LNCaP clone FGC (cell line): ENCODE measurements at regions not wholly inside any gene's neighbourhood (a gene's known extent, or its start where the extent isn't known, plus 50 kb on each side); places are given as distances from the start of the nearest gene placed in this dataset.

Experiments
- DNase-seq: peaks from one replicate; pipeline ENCODE4 v3.0.0-alpha.2; 2011; ENCODE audit warnings: low read depth
- H3K4me3 ChIP-seq: 2 replicates; pipeline ENCODE4 v1.5.1; 2011; ENCODE audit warnings: mild to moderate bottlenecking, low read depth, low read length, control low read depth
- CTCF ChIP-seq: IDR thresholded peaks from 2 replicates; pipeline ENCODE4 v1.5.1; 2012; ENCODE audit warnings: mild to moderate bottlenecking; ENCODE audit not compliant: control insufficient read depth, insufficient read depth; ENCODE audit errors: extremely low read depth

DNA sequence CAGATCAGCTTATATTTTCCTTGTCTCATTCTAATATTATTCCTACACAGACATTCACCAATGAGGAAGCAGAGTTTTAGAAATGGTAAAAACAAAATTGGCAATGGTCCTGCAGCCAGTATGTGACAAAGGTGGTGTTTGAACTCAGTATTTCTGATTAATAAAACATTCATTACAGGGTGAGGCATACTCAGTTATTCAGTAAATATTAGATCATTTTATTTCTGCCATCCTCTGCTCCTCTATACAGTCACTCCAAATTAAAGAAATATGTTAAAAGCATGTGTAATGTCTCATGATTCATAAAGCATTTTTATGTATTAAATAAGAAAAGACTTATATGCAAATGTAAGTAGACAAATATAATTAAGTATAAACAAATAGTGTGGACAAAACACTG is 684.6 kb upstream of the ACO1 start:
- H3K4me3 ChIP-seq, result no peak overlapping the region
- DNase-seq, result no peak
- no peak for TF ChIP-seq CTCF

DNA sequence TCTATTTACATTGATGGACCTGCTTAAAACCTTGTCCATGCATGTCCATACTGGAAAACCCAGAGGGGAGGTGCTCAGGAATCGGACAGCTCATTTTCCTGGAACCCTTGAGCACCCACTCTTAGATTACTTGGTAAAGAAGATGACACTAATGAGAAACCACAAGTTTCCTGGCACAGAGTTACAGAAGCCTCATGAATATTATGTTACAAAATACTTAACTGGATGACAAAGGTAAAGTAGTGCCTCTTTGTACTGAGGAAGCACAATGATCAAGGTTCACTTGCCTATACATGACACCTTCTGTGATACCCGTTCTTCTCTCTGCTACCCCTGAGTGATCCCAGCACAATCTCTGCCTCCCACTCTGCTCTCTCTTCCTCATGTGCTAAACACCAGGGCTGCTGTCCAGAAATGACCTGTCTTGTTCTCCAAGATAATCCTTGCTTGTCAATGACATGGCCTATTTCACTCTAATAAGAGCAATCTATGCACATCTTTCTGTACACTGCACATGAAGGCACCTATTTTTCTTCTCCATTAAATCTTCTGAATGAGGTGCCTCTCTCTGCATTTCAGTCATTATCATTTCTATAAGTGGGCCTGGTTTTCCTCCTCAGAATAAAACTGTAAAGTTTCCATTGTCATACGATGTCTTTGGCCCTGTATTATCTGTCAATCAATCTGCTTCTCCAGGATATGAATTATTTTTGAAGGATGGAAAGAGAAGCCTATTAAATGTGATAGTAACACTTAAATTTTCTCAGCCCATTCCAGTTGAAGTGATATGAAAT is 684.0 kb upstream of the ACO1 start:
- TF ChIP-seq CTCF, result no peak
- no peak overlapping the region for H3K4me3 ChIP-seq
- no peak for DNase-seq

DNA sequence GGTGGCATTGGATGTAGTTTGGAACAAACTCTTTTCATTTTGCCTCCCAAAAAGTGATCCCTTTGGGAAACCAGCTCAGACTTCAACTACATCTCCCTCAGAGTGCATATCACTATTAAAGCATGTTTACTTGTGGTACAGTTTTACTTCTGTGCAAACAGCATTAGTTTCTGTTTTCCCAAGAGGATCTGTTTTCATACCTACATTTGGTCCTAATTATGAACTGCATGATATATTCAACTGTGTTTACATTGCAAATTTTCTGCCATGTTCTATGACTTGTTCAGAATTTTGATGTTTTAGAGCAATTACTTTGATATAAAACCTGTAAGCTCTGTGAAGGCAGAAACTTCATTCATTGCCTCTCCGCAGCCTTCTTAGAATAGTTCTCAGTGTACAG is 681.5 kb upstream of the ACO1 start:
- no peak overlapping the region for H3K4me3 ChIP-seq
- no peak for TF ChIP-seq CTCF
- DNase-seq, result no peak

DNA sequence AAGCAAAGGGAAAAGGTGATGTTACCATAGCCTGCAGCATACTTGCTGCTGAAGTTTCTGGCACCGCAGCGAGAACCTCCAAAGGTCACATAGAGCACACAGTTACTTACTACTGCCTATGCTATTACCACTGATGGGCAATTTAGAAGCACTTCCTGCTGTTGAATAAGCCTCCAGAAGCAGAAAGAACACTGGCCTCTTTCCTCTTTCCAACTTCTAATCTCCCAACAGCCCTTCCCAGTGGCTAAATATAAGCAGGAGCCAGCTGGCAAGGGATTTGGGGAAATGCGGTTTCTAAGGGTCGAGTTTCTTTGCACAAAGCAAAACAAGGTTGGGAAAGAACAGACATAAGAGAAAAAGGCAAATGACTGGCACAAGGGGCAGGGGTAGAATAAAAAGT is 669.2 kb upstream of the ACO1 start:
- no peak for DNase-seq
- H3K4me3 ChIP-seq, result no peak overlapping the region
- TF ChIP-seq CTCF, result no peak

GRCh38 chr9:31719262-31719661 is 665.2 kb upstream of the ACO1 start:
- H3K4me3 ChIP-seq, result no peak overlapping the region
- no peak for DNase-seq
- no peak for TF ChIP-seq CTCF

- TF ChIP-seq CTCF, result no peak
- no peak for DNase-seq
- no peak overlapping the region for H3K4me3 ChIP-seq
Measured at GRCh38 chr9:31730398-31730797, 654.0 kb upstream of the ACO1 start.

DNA sequence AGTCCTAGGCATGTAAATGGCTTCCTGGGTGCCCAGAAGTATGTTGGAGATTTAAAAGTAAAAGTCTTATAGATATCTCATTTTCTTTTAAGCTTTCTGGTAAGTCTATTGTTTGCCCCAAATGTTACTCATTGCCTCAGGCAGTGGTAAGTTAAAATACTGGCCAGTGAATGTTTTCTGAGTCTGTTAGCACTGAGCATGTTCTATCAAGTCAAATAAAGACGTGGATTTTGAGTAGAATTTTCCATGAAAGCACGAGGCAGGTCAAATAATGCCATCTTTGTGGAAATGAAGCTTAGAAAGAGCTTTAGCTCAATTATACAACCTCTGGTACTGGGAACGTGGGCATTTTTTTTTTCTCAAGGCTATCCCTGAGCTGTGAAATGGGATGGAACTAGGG is 651.3 kb upstream of the ACO1 start:
- no peak overlapping the region for H3K4me3 ChIP-seq
- no peak for DNase-seq
- TF ChIP-seq CTCF, result no peak
